HFF-Myc (cell line): ENCODE measurements at regions not wholly inside any gene's neighbourhood (a gene's known extent, or its start where the extent isn't known, plus 50 kb on each side); places are given as distances from the start of the nearest gene placed in this dataset.
"Not testable (repeated sequence)": the region's sequence is repeated elsewhere in the genome, so short reads cannot be mapped to it uniquely, and the experiment has no call there.

Experiments used
- DNase-seq: peaks from one replicate; pipeline ENCODE4 v3.0.0-alpha.2; 2011; ENCODE audit warnings: low read depth; ENCODE audit errors: extremely low read depth
- H3K4me3 ChIP-seq: replicated peaks from 2 replicates; pipeline ENCODE4 v1.5.1; 2011; ENCODE audit warnings: low read depth, mild to moderate bottlenecking, control low read depth, low read length
- CTCF ChIP-seq: IDR thresholded peaks from 2 replicates; pipeline ENCODE4 v1.5.1; 2012; ENCODE audit warnings: mild to moderate bottlenecking, low read depth, low read length, control low read depth; ENCODE audit errors: missing control alignments

GRCh38 chr14:39614297-39614923 is 182.2 kb upstream of the FBXO33 start:
- no peak overlapping the region for H3K4me3 ChIP-seq
- no peak for TF ChIP-seq CTCF
- DNase-seq: no peak

GRCh38 chr14:39609119-39609518 is 176.9 kb upstream of the FBXO33 start:
- DNase-seq: no peak
- H3K4me3 ChIP-seq: no peak overlapping the region

GRCh38 chr14:39607978-39608377 is 175.7 kb upstream of the FBXO33 start:
- no peak for DNase-seq
- no peak overlapping the region for H3K4me3 ChIP-seq
- no peak for TF ChIP-seq CTCF

More at GRCh38 chr14:39609119-39609518, 176.9 kb upstream of the FBXO33 start:
- no peak for TF ChIP-seq CTCF

- TF ChIP-seq CTCF: no peak
- H3K4me3 ChIP-seq: no peak overlapping the region
- no peak for DNase-seq
These were observed 171.7 kb upstream of the FBXO33 start for GRCh38 chr14:39603942-39604341.

GRCh38 chr14:39593377-39593776 is 161.1 kb upstream of the FBXO33 start:
- DNase-seq: no peak
- no peak overlapping the region for H3K4me3 ChIP-seq
- no peak for TF ChIP-seq CTCF

GRCh38 chr14:39592116-39592789 is 160.0 kb upstream of the FBXO33 start:
- no peak for DNase-seq
- no peak for TF ChIP-seq CTCF
- no peak overlapping the region for H3K4me3 ChIP-seq

GRCh38 chr14:39589882-39590281 is 157.6 kb upstream of the FBXO33 start:
- H3K4me3 ChIP-seq, DNase-seq: not testable (repeated sequence)
